ENCODE measurements at regions not wholly inside any gene's neighbourhood (a gene's known extent, or its start where the extent isn't known, plus 50 kb on each side); places are given as distances from the start of the nearest gene placed in this dataset.
A peak's percentile ranks its signal among the peaks of the same experiment; 100 is the strongest.

DNA sequence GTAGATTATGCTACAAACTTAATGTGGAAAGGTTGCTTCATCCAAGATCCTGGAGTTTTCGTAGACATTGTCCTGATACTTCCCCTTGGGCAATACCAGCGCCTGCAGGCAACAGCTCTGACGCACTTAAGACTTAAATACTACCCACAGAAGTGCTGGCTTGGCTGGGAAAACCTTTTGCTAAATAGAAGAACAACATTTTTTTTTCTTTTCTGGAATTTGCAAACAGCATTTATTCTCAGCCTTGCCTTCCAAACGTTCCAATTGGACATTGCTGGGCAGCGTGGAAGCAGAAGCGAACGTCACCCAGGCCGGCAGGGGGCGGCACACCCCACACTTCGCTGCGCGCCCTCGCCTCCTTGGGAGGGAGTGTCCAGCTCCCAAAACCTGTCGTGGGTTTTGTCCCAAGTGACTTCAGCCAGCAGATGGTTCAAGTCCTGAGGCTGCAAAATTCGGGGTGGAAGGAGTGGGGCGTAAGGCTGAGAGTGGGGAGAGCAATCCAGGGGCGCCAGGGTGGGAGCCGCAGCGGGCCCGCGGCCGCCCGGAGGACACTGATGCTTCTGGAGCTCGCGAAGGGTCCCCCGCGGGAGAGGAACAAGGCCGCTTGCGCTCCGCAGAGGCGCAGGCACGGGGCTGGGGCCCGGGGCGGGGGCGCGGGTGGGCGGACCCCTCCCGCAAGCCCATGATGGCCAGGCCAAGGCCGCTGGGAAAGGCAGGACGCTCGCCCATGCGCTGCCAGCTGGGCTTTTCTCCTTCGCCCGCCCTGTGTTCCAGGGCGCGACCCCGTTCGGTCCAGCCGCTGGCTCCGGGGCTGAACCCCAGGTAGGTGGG is 60.8 kb upstream of the MAP3K4 start:
- H3K4me3 ChIP-seq (ENCODE audit: low read depth, poor library complexity, severe bottlenecking): peak overlapping the region; percentile 21
- 3 to 7% methylated on average over 29 to 32 of the region's 50 CpGs for WGBS, 2 donors
- peak; percentile 71 to 95 for DNase-seq (ENCODE audit: low spot score in 2 of 2)
- intact Hi-C loops (cut with DNase I; ENCODE audit: low total_unique reads): loop anchor here (1.0 to 2.0 kb wide), 2 partner anchors 62 to 442 kb away; no protein-coding TSS in a partner anchor
- TF ChIP-seq POLR2A (IDR thresholded peaks at IDR 0.05): no peak
- TF ChIP-seq, protein P1, sequence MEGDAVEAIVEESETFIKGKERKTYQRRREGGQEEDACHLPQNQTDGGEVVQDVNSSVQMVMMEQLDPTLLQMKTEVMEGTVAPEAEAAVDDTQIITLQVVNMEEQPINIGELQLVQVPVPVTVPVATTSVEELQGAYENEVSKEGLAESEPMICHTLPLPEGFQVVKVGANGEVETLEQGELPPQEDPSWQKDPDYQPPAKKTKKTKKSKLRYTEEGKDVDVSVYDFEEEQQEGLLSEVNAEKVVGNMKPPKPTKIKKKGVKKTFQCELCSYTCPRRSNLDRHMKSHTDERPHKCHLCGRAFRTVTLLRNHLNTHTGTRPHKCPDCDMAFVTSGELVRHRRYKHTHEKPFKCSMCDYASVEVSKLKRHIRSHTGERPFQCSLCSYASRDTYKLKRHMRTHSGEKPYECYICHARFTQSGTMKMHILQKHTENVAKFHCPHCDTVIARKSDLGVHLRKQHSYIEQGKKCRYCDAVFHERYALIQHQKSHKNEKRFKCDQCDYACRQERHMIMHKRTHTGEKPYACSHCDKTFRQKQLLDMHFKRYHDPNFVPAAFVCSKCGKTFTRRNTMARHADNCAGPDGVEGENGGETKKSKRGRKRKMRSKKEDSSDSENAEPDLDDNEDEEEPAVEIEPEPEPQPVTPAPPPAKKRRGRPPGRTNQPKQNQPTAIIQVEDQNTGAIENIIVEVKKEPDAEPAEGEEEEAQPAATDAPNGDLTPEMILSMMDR (IDR thresholded peaks at IDR 0.05): peak in 1 of 3 donors; percentile 74

DNA sequence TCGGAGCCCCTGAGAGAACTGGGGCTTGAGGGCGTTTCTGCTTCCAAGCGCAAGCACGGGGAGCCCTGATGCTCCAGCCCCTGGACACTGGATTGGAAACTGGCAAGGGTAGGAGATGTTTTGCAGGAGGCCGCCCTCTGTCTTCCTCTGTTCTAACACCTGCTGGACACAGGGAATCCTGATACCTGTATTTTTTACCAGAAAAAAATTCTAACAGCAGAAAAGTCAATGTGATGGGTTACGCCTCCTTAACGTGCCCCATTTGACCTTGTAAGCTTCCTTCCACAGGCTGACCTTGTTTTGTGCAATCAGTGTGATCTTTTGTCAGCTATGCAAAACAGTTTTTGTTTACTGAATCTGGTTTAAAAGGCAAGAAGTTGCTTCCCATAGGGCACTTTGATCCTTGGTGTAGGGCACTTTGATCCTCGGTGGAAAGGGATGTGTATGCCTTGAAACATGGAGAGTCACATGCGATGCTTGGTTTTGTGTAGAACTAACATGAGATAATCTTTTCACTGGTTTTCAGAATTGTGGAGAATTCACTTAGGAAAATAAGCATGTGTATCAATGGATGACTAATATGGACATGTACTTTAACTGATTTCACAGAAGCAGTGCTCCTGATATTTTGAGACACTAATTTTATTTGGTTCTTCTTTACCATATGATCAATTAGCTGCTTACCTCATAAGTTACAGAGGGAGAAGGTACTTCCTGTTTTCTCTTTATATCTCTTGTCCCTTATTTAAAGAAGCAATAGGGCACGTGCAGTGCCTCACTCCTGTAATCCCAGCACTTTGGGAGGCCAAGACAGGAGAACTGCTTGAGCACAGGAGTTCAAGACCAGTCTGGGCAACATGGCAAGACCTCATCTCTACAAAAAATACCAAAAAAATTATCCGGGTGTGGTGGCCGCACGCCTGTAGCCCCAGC is 59.9 kb upstream of the MAP3K4 start:
- 58 to 70% methylated on average over 12 to 13 of the region's 13 CpGs for WGBS, 2 donors
- H3K4me3 ChIP-seq (ENCODE audit: low read depth, poor library complexity, severe bottlenecking): no peak overlapping the region
- intact Hi-C loops (cut with DNase I; ENCODE audit: low total_unique reads): loop anchor here (2.0 kb wide), 1 partner anchor 61 kb away; no protein-coding TSS in a partner anchor
- TF ChIP-seq POLR2A (IDR thresholded peaks at IDR 0.05): no peak
- TF ChIP-seq, protein P1 (IDR thresholded peaks at IDR 0.05): no peak
- DNase-seq (ENCODE audit: low spot score in 2 of 2): no peak

DNA sequence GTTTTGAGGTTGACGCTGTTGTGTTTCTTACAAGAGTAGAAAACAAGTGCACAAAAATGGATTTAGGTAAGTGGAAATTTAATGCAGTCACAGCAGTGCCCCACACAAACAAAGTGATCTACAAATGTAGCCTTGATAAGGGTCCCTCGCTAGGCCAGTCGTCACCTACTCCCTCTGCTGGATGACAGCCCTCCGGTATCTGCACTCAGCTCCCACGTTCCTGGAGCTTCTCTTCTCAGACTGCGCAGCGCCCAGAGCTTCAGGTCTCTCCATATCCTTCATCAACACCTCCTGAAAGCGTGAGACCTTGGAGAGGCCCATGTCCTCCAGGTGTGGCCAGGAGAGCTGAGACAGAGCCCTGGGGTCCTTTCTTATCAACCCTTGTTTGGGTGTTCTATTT is 58.3 kb upstream of the MAP3K4 start:
- WGBS, 2 donors: 71 to 73% methylated on average over 8 of the region's 8 CpGs
- TF ChIP-seq POLR2A (IDR thresholded peaks at IDR 0.05): no peak
- TF ChIP-seq, protein P1 (IDR thresholded peaks at IDR 0.05): no peak
- DNase-seq (ENCODE audit: low spot score in 2 of 2): no peak
- intact Hi-C loops (cut with DNase I; ENCODE audit: low total_unique reads): no loop called here
- H3K4me3 ChIP-seq (ENCODE audit: low read depth, poor library complexity, severe bottlenecking): no peak overlapping the region

DNA sequence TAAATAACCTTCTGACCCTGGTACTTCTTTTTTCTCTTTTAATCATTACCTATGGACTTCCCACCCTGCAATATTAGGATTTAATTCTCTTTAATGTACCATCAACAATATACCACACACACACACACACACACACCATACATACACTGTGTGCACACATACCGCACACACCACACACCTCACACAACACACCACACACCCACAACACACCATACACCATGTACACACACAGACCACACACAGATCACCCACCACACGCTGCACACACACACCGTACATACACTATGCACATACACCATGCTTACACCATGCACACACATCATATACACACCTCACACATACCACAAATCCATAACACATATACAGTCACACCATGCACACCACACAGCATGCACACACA is 57.4 kb upstream of the MAP3K4 start:
- intact Hi-C loops (cut with DNase I; ENCODE audit: low total_unique reads): no loop called here
- 91 to 95% methylated on average over 3 of the region's 3 CpGs for WGBS, 2 donors

DNA sequence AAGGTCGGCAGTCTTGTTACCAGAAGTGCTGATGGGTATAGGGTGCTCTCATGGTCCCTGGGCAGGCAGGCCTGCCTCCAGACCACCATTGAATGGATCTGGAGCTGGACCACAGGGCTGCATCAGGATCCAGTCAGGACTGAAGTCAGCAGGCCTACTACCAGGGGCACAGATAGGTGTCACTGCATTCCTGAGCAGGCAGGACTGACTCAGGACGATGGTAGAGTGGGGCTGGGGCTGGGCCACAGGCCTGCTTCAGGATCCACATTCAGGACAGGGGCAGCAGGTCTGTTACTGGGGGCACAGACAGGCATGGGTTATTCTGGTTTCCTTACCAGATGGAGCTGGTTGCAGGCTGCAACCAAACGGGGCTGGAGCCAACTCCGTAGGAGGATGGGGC is 51.4 kb upstream of the MAP3K4 start:
- 85 to 88% methylated on average over 4 of the region's 4 CpGs for WGBS, 2 donors
- no peak overlapping the region for H3K4me3 ChIP-seq (ENCODE audit: low read depth, poor library complexity, severe bottlenecking)
- no peak for DNase-seq (ENCODE audit: low spot score in 2 of 2)
- intact Hi-C loops (cut with DNase I; ENCODE audit: low total_unique reads): no loop called here
- TF ChIP-seq, protein P1 (IDR thresholded peaks at IDR 0.05): no peak
- TF ChIP-seq POLR2A (IDR thresholded peaks at IDR 0.05): no peak

More for the DNA sequence above, 57.4 kb upstream of the MAP3K4 start:
- no peak for TF ChIP-seq POLR2A (IDR thresholded peaks at IDR 0.05)
- TF ChIP-seq, protein P1 (IDR thresholded peaks at IDR 0.05): peak in 1 of 3 donors; percentile 26
- H3K4me3 ChIP-seq (ENCODE audit: low read depth, poor library complexity, severe bottlenecking): no peak overlapping the region
- DNase-seq (ENCODE audit: low spot score in 2 of 2): no peak
